Stimulated activated memory B cell treated with anti-CD40 and anti-IgM and Interleukin-4, amounts not matched to agents 10 μg/mL and 1 μg/mL and 100 μg/mL, for 72 hours (primary cell): ENCODE measurements at regions not wholly inside any gene's neighbourhood (a gene's known extent, or its start where the extent isn't known, plus 50 kb on each side); places are given as distances from the start of the nearest gene placed in this dataset.
"Not testable (repeated sequence)": the region's sequence is repeated elsewhere in the genome, so short reads cannot be mapped to it uniquely, and the experiment has no call there.

ENCODE experiments used
- ATAC-seq: fragments of 150-1000 bp; cut with Tn5 transposase; 2 replicates; pipeline ENCODE4 v1.10.0; 2021
- H3K27ac Mint-ChIP-seq: one replicate; pipeline ENCODE4 v1.8.0; 2022; ENCODE audit warnings: mild to moderate bottlenecking, mixed read lengths
- H3K27me3 Mint-ChIP-seq: one replicate; pipeline ENCODE4 v1.8.0; 2022; ENCODE audit warnings: mixed read lengths
- H3K36me3 Mint-ChIP-seq: one replicate; pipeline ENCODE4 v1.8.0; 2022; ENCODE audit warnings: mixed read lengths
- H3K4me1 Mint-ChIP-seq: one replicate; pipeline ENCODE4 v1.8.0; 2022; ENCODE audit warnings: mixed read lengths
- H3K4me3 Mint-ChIP-seq: one replicate; pipeline ENCODE4 v1.8.0; 2022; ENCODE audit warnings: mild to moderate bottlenecking, moderate library complexity, mixed read lengths
- H3K9me3 Mint-ChIP-seq: one replicate; pipeline ENCODE4 v1.8.0; 2022; ENCODE audit warnings: mixed read lengths

GRCh38 chr9:18294229-18294628, 179.7 kb upstream of the ADAMTSL1 start:
- H3K27me3 Mint-ChIP-seq = no peaks in the 10 kb centered on the region
- no peak for ATAC-seq
- no peak overlapping the region for H3K4me3 Mint-ChIP-seq
- peaks cover 3% of the 10 kb centered on the region for H3K9me3 Mint-ChIP-seq
- no peak overlapping the region for H3K27ac Mint-ChIP-seq
- H3K4me1 Mint-ChIP-seq = no peaks in the 10 kb centered on the region
- H3K36me3 Mint-ChIP-seq = no peaks in the 10 kb centered on the region

- ATAC-seq = no peak
- H3K27me3 Mint-ChIP-seq = no peaks in the 10 kb centered on the region
- H3K9me3 Mint-ChIP-seq = peaks cover 3% of the 10 kb centered on the region
- H3K4me1 Mint-ChIP-seq = no peaks in the 10 kb centered on the region
- H3K27ac Mint-ChIP-seq = no peak overlapping the region
- no peaks in the 10 kb centered on the region for H3K36me3 Mint-ChIP-seq
- no peak overlapping the region for H3K4me3 Mint-ChIP-seq
Measured at GRCh38 chr9:18296702-18297055, 177.3 kb upstream of the ADAMTSL1 start.

DNA sequence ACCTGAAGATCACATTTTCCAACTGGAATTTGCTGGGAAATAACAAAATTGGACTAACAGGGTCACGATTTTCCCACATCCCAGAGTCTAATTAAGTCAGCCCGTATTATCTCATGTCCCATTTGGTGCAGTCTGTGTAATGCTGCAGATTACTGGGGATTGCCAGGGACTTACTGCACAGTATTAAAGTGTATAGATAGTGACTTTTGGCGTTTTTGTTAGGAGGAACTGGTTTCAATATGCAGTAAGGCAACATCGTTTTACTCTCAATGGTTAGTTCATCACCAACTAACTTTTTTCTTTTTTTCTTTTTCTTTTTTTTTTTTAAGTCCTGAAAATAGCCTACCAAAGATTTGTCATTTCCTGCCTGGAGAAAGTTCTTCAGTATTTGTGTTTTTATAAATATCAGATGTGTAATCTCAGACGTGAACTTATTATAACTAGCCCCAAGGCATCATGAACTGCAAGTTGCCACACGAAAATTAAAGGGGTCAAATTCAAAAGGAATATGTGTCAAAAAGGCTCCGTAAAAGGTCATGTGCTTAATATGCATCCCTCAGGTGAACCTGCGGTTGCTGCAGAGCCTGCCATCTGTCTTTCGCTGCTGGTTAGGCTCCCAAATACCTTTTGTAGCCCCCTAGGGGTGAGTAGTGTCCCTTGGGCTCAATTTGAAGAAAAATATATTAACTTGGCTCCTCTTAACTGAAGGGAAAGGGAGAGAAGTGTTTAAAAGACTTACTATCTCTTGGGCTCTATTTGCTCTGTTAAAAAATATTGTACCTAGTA, 176.7 kb upstream of the ADAMTSL1 start:
- H3K27ac Mint-ChIP-seq = no peak overlapping the region
- no peaks in the 10 kb centered on the region for H3K4me1 Mint-ChIP-seq
- peaks cover under 1% of the 10 kb centered on the region for H3K9me3 Mint-ChIP-seq
- H3K36me3 Mint-ChIP-seq = no peaks in the 10 kb centered on the region
- no peak overlapping the region for H3K4me3 Mint-ChIP-seq
- H3K27me3 Mint-ChIP-seq = no peaks in the 10 kb centered on the region
- ATAC-seq = no peak

- H3K4me1 Mint-ChIP-seq = no peaks in the 10 kb centered on the region
- no peaks in the 10 kb centered on the region for H3K36me3 Mint-ChIP-seq
- H3K27me3 Mint-ChIP-seq = no peaks in the 10 kb centered on the region
- no peak for ATAC-seq
- H3K27ac Mint-ChIP-seq = no peak overlapping the region
- no peak overlapping the region for H3K4me3 Mint-ChIP-seq
- H3K9me3 Mint-ChIP-seq = no peaks in the 10 kb centered on the region
Measured at GRCh38 chr9:18299449-18299848, 174.5 kb upstream of the ADAMTSL1 start.

DNA sequence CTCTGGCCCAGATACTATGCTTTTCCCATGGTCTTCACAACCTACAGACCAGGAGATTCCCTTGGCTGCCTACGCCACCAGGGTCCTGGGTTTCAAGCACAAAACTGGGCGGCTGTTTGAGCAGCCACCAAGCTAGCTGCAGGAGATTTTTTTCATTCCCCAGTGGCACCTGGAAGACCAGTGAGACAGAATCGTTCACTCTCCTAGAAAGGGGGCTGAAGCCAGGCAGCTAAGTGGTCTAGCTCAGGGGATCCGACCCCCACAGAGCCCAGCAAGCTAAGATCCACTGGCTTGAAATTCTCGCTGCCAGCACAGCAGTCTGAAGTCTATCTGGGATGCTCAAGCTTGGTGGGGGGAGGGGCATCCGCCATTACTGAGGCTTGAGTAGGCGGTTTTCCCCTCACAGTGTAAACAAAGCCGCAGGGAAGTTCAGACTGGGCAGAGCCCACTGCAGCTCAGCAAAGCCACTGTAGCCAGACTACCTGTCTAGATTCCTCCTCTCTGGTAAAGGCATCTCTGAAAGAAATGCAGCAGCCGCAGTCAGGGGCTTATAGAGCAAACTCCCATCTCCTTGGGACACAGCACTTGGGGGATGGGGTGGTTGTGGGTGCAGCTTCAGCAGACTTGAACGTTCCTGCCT, 168.7 kb upstream of the ADAMTSL1 start:
- not testable (repeated sequence) for H3K36me3 Mint-ChIP-seq, H3K9me3 Mint-ChIP-seq, H3K27me3 Mint-ChIP-seq, ATAC-seq, H3K4me3 Mint-ChIP-seq, H3K27ac Mint-ChIP-seq, H3K4me1 Mint-ChIP-seq

GRCh38 chr9:18314316-18314715, 159.6 kb upstream of the ADAMTSL1 start:
- H3K9me3 Mint-ChIP-seq = no peaks in the 10 kb centered on the region
- no peak overlapping the region for H3K4me3 Mint-ChIP-seq
- no peaks in the 10 kb centered on the region for H3K27me3 Mint-ChIP-seq
- ATAC-seq = no peak
- H3K27ac Mint-ChIP-seq = no peak overlapping the region
- no peaks in the 10 kb centered on the region for H3K36me3 Mint-ChIP-seq
- no peaks in the 10 kb centered on the region for H3K4me1 Mint-ChIP-seq

DNA sequence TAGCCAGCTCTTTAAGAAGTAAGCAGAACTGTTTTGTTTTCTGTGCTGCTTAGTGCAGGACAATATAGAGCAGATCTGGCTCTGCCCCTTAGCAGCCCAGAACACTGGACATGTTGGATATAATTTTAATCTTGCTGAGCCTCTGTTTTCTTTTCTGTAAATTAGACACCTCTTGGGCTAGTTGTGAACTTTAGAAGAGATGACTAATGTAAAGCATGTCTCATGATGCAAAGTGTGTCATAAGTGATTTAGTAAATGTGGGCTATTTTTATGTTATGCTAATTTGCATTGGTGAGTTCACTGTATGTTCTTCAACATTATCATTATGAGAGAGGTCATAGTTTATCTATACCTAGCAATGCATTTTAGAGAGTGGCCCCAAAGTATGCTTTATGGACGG, 156.1 kb upstream of the ADAMTSL1 start:
- H3K9me3 Mint-ChIP-seq = no peaks in the 10 kb centered on the region
- no peaks in the 10 kb centered on the region for H3K27me3 Mint-ChIP-seq
- H3K4me1 Mint-ChIP-seq = no peaks in the 10 kb centered on the region
- ATAC-seq = no peak
- H3K4me3 Mint-ChIP-seq = no peak overlapping the region
- H3K36me3 Mint-ChIP-seq = no peaks in the 10 kb centered on the region
- no peak overlapping the region for H3K27ac Mint-ChIP-seq

- Mint-ChIP-seq H3K4me3 (no peak overlapping the region), H3K9me3 (no peaks in the 10 kb centered on the region), H3K36me3 (no peaks in the 10 kb centered on the region), H3K27me3 (no peaks in the 10 kb centered on the region), H3K27ac (no peak overlapping the region), H3K4me1 (no peaks in the 10 kb centered on the region)
- no peak for ATAC-seq
Measured at GRCh38 chr9:18319918-18320445, 154.0 kb upstream of the ADAMTSL1 start.

DNA sequence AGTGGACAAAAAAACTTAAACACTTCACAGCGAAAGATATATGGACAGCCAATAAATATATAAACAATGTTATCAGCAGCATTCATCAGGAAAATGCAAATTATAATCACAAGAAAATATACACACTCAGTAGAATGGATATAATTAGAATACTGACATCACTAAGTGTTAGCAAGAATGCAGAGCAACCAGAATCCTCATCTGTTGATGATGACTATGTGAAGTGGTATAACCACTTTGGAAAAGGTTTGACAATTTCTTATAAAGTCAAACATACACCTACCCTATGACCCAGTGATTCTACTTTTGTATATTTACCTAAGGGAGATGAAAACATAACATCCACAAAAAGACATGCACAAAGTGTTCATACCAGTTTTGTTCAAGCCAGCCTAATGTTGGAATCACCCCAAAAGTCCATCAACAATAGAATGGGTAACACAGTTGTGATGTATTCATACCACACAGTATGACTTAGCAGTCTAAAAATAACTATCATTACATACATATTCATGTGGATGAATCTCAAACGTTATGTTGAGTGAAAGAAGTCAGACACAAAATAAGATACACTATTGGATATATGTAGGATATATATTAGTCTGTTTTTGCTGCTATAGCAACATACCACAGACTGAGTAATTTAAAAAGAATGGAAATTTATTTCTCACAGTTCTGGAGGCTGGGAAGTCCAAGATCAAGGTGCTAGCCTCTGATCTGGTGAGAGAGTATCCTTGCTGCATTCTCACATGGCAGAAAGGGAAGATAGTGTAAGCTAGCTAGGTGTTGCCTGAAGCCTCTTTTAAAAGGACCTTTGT, 148.8 kb upstream of the ADAMTSL1 start:
- Mint-ChIP-seq H3K9me3 (no peaks in the 10 kb centered on the region), H3K36me3 (no peaks in the 10 kb centered on the region), H3K27ac (no peak overlapping the region), H3K4me3 (no peak overlapping the region), H3K4me1 (no peaks in the 10 kb centered on the region), H3K27me3 (no peaks in the 10 kb centered on the region)
- ATAC-seq = no peak

DNA sequence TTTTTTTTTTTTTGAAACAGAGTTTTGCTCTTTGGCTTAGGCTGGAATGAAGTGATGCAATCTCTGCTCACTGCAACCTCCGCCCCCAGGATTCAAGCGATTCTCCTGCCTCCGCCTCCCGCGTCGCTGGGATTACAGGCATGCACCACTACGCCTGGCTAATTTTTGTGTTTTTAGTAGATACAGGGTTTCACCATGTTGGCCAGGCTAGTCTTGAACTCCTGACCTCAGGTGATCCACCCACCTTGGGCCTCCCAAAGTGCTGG, 148.3 kb upstream of the ADAMTSL1 start:
- not testable (repeated sequence) for H3K27me3 Mint-ChIP-seq, H3K9me3 Mint-ChIP-seq, H3K36me3 Mint-ChIP-seq, ATAC-seq, H3K4me1 Mint-ChIP-seq, H3K4me3 Mint-ChIP-seq, H3K27ac Mint-ChIP-seq

GRCh38 chr9:18327121-18327520, 146.8 kb upstream of the ADAMTSL1 start:
- Mint-ChIP-seq H3K27me3 (no peaks in the 10 kb centered on the region), H3K4me3 (no peak overlapping the region), H3K9me3 (no peaks in the 10 kb centered on the region), H3K27ac (no peak overlapping the region), H3K36me3 (no peaks in the 10 kb centered on the region), H3K4me1 (no peaks in the 10 kb centered on the region)
- no peak for ATAC-seq

DNA sequence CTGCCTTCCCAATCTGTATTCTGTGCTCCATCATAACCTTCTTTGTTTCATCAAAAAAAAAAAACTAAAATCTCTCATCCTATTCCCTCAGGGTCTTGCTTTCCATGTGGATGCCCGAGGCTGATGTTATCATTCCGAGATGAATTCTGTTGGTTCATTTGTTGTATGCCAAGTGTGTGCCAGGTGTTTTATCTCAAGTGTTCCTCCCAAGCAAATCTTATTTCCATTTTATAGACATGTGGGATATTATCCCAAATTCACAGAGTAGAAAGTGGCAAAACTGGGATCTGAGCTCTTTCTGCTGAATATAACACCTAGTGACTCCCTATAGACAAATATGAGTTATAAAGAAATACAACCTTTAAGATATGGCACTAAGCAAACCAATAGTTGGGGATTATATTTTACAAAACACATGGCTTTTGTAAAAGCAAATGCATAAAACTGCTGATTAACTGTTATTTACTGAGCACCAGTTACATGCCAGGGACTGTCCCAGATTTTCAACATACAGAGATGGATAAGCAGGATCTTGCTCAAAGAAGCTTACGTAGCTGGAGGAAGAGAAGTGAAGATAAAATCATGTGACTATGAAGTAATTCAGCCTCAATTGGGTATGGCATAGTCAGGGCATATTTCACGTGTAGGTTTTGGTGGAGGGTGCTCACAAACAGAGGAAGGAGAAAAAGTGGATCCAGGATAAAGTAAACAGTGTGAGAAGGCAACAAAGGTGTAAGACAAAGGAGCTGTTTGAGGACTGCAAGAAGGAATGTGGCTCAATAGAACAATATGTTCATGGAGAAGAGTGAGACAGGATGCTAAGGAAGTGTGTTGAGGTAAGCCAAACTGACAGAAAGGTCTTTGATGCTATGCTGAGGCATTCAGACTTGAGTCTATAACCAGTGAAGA, 143.3 kb upstream of the ADAMTSL1 start:
- no peaks in the 10 kb centered on the region for H3K27me3 Mint-ChIP-seq
- no peak for ATAC-seq

GRCh38 chr9:18331310-18331684, 142.7 kb upstream of the ADAMTSL1 start:
- no peak for ATAC-seq
- H3K27me3 Mint-ChIP-seq = no peaks in the 10 kb centered on the region
- no peaks in the 10 kb centered on the region for H3K4me1 Mint-ChIP-seq
- H3K9me3 Mint-ChIP-seq = no peaks in the 10 kb centered on the region
- no peak overlapping the region for H3K27ac Mint-ChIP-seq
- no peaks in the 10 kb centered on the region for H3K36me3 Mint-ChIP-seq
- no peak overlapping the region for H3K4me3 Mint-ChIP-seq

More for the DNA sequence above, 143.3 kb upstream of the ADAMTSL1 start:
- Mint-ChIP-seq H3K4me1 (no peaks in the 10 kb centered on the region), H3K9me3 (no peaks in the 10 kb centered on the region), H3K36me3 (no peaks in the 10 kb centered on the region), H3K4me3 (no peak overlapping the region), H3K27ac (no peak overlapping the region)

DNA sequence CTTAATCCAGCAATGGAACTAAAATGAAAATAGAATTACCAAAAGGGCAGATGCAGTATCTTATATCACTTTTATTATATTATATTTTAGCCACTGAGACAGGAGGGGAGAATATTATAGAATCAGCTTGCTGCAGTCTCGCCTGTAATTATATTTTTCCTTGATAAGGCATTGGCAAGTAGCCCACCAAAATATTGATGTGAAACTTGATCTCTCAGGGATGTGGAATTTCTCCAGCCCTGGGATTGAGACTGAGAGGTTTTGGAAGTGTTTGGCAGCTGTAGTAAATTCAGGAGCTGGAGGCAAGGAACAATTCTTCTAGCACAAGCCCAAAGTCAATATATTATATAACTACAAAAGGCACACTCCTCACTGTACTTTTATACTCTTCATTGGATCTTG, 142.1 kb upstream of the ADAMTSL1 start:
- Mint-ChIP-seq H3K27me3 (no peaks in the 10 kb centered on the region), H3K9me3 (no peaks in the 10 kb centered on the region), H3K36me3 (no peaks in the 10 kb centered on the region), H3K27ac (no peak overlapping the region), H3K4me3 (no peak overlapping the region), H3K4me1 (no peaks in the 10 kb centered on the region)
- ATAC-seq = no peak

GRCh38 chr9:18333157-18333556, 140.8 kb upstream of the ADAMTSL1 start:
- Mint-ChIP-seq H3K27ac (no peak overlapping the region), H3K27me3 (no peaks in the 10 kb centered on the region), H3K4me1 (no peaks in the 10 kb centered on the region), H3K4me3 (no peak overlapping the region), H3K9me3 (no peaks in the 10 kb centered on the region), H3K36me3 (no peaks in the 10 kb centered on the region)
- ATAC-seq = no peak
